ENCODE measurements at regions not wholly inside any gene's neighbourhood (a gene's known extent, or its start where the extent isn't known, plus 50 kb on each side); places are given as distances from the start of the nearest gene placed in this dataset.

GRCh38 chr2:6564326-6564725, 301.4 kb downstream of the CMPK2 start:
- no peaks in the 10 kb centered on the region for H3K9me3 ChIP-seq (ENCODE audit: control insufficient read depth in 3 of 3, low read length in 3 of 3)
- no peaks in the 10 kb centered on the region for H3K36me3 ChIP-seq (ENCODE audit: control insufficient read depth in 3 of 3, insufficient read depth in 3 of 3, low read length in 3 of 3)
- no peaks in the 10 kb centered on the region for H3K4me1 ChIP-seq (ENCODE audit: control insufficient read depth in 3 of 3, insufficient read depth in 3 of 3, low read length in 3 of 3)
- no peak overlapping the region for H3K9ac ChIP-seq (ENCODE audit: low read depth in 1 of 3, low read length in 3 of 3)
- H3K4me3 ChIP-seq (ENCODE audit: low read length in 3 of 3) = no peak overlapping the region
- no peak overlapping the region for H3K27ac ChIP-seq (ENCODE audit: low read depth, low read length)
- H3K27me3 ChIP-seq (ENCODE audit: control insufficient read depth in 3 of 3, insufficient read depth in 3 of 3, low read length in 3 of 3) = no peaks in the 10 kb centered on the region

DNA sequence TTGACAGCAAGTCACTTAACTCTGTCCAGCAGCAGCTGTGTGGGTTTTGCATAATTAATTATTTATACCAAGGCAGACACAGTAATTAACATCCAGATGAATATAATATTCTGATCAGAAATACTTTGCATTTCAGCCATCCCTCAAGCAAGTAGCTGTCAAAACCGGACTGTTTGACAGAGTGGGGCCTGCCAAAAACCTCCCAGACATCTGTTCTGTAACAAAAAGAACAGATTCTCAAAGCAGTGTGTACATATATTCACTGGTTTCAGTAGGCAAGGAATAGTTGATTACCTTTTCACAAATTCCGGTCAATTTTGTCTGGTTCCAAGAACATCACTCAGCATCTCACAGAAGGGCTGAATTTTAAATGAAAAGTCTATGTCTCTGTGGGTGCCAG, 291.6 kb downstream of the CMPK2 start:
- H3K9me3 ChIP-seq (ENCODE audit: control insufficient read depth in 3 of 3, low read length in 3 of 3) = no peaks in the 10 kb centered on the region
- no peak overlapping the region for H3K27ac ChIP-seq (ENCODE audit: low read depth, low read length)
- no peaks in the 10 kb centered on the region for H3K27me3 ChIP-seq (ENCODE audit: control insufficient read depth in 3 of 3, insufficient read depth in 3 of 3, low read length in 3 of 3)
- no peaks in the 10 kb centered on the region for H3K36me3 ChIP-seq (ENCODE audit: control insufficient read depth in 3 of 3, insufficient read depth in 3 of 3, low read length in 3 of 3)
- no peak overlapping the region for H3K9ac ChIP-seq (ENCODE audit: low read depth in 1 of 3, low read length in 3 of 3)
- no peak overlapping the region for H3K4me3 ChIP-seq (ENCODE audit: low read length in 3 of 3)
- H3K4me1 ChIP-seq (ENCODE audit: control insufficient read depth in 3 of 3, insufficient read depth in 3 of 3, low read length in 3 of 3) = no peaks in the 10 kb centered on the region

DNA sequence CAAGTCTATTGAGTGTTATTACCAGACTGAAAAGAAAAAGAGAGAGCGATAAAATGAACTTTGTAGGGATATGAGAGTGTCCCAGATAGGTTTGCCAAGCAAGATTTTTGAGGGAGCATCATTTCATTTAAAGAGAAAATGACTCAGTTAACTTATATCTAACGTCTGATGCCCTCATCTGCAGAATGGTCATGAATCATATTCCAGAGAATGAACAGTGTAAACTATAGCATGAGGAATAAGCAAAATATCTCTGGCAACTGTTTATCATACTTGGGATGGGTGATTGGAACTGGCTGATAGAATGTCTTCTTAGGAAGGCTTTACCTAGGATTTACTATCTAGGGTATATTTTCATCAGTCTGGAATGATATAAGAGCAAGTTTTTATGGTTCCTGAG, 289.4 kb downstream of the CMPK2 start:
- no peaks in the 10 kb centered on the region for H3K27me3 ChIP-seq (ENCODE audit: control insufficient read depth in 3 of 3, insufficient read depth in 3 of 3, low read length in 3 of 3)
- H3K9ac ChIP-seq (ENCODE audit: low read depth in 1 of 3, low read length in 3 of 3) = no peak overlapping the region
- no peaks in the 10 kb centered on the region for H3K4me1 ChIP-seq (ENCODE audit: control insufficient read depth in 3 of 3, insufficient read depth in 3 of 3, low read length in 3 of 3)
- no peak overlapping the region for H3K4me3 ChIP-seq (ENCODE audit: low read length in 3 of 3)
- H3K27ac ChIP-seq (ENCODE audit: low read depth, low read length) = no peak overlapping the region
- no peaks in the 10 kb centered on the region for H3K9me3 ChIP-seq (ENCODE audit: control insufficient read depth in 3 of 3, low read length in 3 of 3)
- no peaks in the 10 kb centered on the region for H3K36me3 ChIP-seq (ENCODE audit: control insufficient read depth in 3 of 3, insufficient read depth in 3 of 3, low read length in 3 of 3)

DNA sequence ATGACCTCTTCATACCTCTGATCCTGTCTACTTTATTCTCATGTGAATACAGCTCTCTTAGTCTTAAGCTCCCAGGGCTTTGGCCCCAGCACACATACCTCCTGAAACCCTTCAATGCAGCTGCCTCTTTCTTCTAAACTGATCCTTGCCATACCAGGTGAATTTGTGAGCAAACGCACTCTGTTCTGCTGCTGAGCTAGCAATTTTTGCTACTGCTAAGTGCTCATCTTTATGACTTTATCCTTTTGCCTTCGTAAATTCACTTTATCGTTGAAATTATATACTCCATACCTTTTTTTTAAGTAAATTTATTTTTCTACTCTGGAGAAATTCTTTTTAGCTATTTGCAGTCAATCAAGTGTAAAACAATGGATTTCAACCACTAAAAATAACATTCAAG, 287.7 kb downstream of the CMPK2 start:
- Histone ChIP-seq H3K9me3 (ENCODE audit: control insufficient read depth in 3 of 3, low read length in 3 of 3) (no peaks in the 10 kb centered on the region), H3K9ac (ENCODE audit: low read depth in 1 of 3, low read length in 3 of 3) (no peak overlapping the region), H3K4me1 (ENCODE audit: control insufficient read depth in 3 of 3, insufficient read depth in 3 of 3, low read length in 3 of 3) (no peaks in the 10 kb centered on the region), H3K36me3 (ENCODE audit: control insufficient read depth in 3 of 3, insufficient read depth in 3 of 3, low read length in 3 of 3) (no peaks in the 10 kb centered on the region), H3K27ac (ENCODE audit: low read depth, low read length) (no peak overlapping the region), H3K4me3 (ENCODE audit: low read length in 3 of 3) (no peak overlapping the region), H3K27me3 (ENCODE audit: control insufficient read depth in 3 of 3, insufficient read depth in 3 of 3, low read length in 3 of 3) (no peaks in the 10 kb centered on the region)

- Histone ChIP-seq H3K4me3 (ENCODE audit: low read length in 3 of 3) (no peak overlapping the region), H3K4me1 (ENCODE audit: control insufficient read depth in 3 of 3, insufficient read depth in 3 of 3, low read length in 3 of 3) (no peaks in the 10 kb centered on the region), H3K9me3 (ENCODE audit: control insufficient read depth in 3 of 3, low read length in 3 of 3) (no peaks in the 10 kb centered on the region), H3K27ac (ENCODE audit: low read depth, low read length) (no peak overlapping the region), H3K9ac (ENCODE audit: low read depth in 1 of 3, low read length in 3 of 3) (no peak overlapping the region), H3K27me3 (ENCODE audit: control insufficient read depth in 3 of 3, insufficient read depth in 3 of 3, low read length in 3 of 3) (no peaks in the 10 kb centered on the region), H3K36me3 (ENCODE audit: control insufficient read depth in 3 of 3, insufficient read depth in 3 of 3, low read length in 3 of 3) (no peaks in the 10 kb centered on the region)
Observed at GRCh38 chr2:6578416-6578815, 287.3 kb downstream of the CMPK2 start.

- H3K27ac ChIP-seq (ENCODE audit: low read depth, low read length) = no peak overlapping the region
- H3K9me3 ChIP-seq (ENCODE audit: control insufficient read depth in 3 of 3, low read length in 3 of 3) = no peaks in the 10 kb centered on the region
- no peaks in the 10 kb centered on the region for H3K36me3 ChIP-seq (ENCODE audit: control insufficient read depth in 3 of 3, insufficient read depth in 3 of 3, low read length in 3 of 3)
- no peaks in the 10 kb centered on the region for H3K4me1 ChIP-seq (ENCODE audit: control insufficient read depth in 3 of 3, insufficient read depth in 3 of 3, low read length in 3 of 3)
- H3K9ac ChIP-seq (ENCODE audit: low read depth in 1 of 3, low read length in 3 of 3) = no peak overlapping the region
- H3K4me3 ChIP-seq (ENCODE audit: low read length in 3 of 3) = no peak overlapping the region
- no peaks in the 10 kb centered on the region for H3K27me3 ChIP-seq (ENCODE audit: control insufficient read depth in 3 of 3, insufficient read depth in 3 of 3, low read length in 3 of 3)
Observed at GRCh38 chr2:6579281-6579680, 286.4 kb downstream of the CMPK2 start.

- no peaks in the 10 kb centered on the region for H3K27me3 ChIP-seq (ENCODE audit: control insufficient read depth in 3 of 3, insufficient read depth in 3 of 3, low read length in 3 of 3)
- no peaks in the 10 kb centered on the region for H3K4me1 ChIP-seq (ENCODE audit: control insufficient read depth in 3 of 3, insufficient read depth in 3 of 3, low read length in 3 of 3)
- H3K4me3 ChIP-seq (ENCODE audit: low read length in 3 of 3) = no peak overlapping the region
- no peak overlapping the region for H3K27ac ChIP-seq (ENCODE audit: low read depth, low read length)
- H3K9ac ChIP-seq (ENCODE audit: low read depth in 1 of 3, low read length in 3 of 3) = no peak overlapping the region
- H3K36me3 ChIP-seq (ENCODE audit: control insufficient read depth in 3 of 3, insufficient read depth in 3 of 3, low read length in 3 of 3) = no peaks in the 10 kb centered on the region
- no peaks in the 10 kb centered on the region for H3K9me3 ChIP-seq (ENCODE audit: control insufficient read depth in 3 of 3, low read length in 3 of 3)
Observed at GRCh38 chr2:6580982-6581381, 284.7 kb downstream of the CMPK2 start.

- H3K4me1 ChIP-seq (ENCODE audit: control insufficient read depth in 3 of 3, insufficient read depth in 3 of 3, low read length in 3 of 3) = no peaks in the 10 kb centered on the region
- no peak overlapping the region for H3K4me3 ChIP-seq (ENCODE audit: low read length in 3 of 3)
- H3K9me3 ChIP-seq (ENCODE audit: control insufficient read depth in 3 of 3, low read length in 3 of 3) = peaks cover 0 to 2% (median 0%) of the 10 kb centered on the region in 3 donors
- H3K9ac ChIP-seq (ENCODE audit: low read depth in 1 of 3, low read length in 3 of 3) = no peak overlapping the region
- H3K27ac ChIP-seq (ENCODE audit: low read depth, low read length) = no peak overlapping the region
- H3K36me3 ChIP-seq (ENCODE audit: control insufficient read depth in 3 of 3, insufficient read depth in 3 of 3, low read length in 3 of 3) = no peaks in the 10 kb centered on the region
- no peaks in the 10 kb centered on the region for H3K27me3 ChIP-seq (ENCODE audit: control insufficient read depth in 3 of 3, insufficient read depth in 3 of 3, low read length in 3 of 3)
Observed at GRCh38 chr2:6589150-6589549, 276.6 kb downstream of the CMPK2 start.

GRCh38 chr2:6590442-6590841, 275.3 kb downstream of the CMPK2 start:
- Histone ChIP-seq H3K9ac (ENCODE audit: low read depth in 1 of 3, low read length in 3 of 3) (no peak overlapping the region), H3K4me3 (ENCODE audit: low read length in 3 of 3) (no peak overlapping the region), H3K27me3 (ENCODE audit: control insufficient read depth in 3 of 3, insufficient read depth in 3 of 3, low read length in 3 of 3) (no peaks in the 10 kb centered on the region), H3K4me1 (ENCODE audit: control insufficient read depth in 3 of 3, insufficient read depth in 3 of 3, low read length in 3 of 3) (no peaks in the 10 kb centered on the region), H3K27ac (ENCODE audit: low read depth, low read length) (no peak overlapping the region), H3K36me3 (ENCODE audit: control insufficient read depth in 3 of 3, insufficient read depth in 3 of 3, low read length in 3 of 3) (no peaks in the 10 kb centered on the region), H3K9me3 (ENCODE audit: control insufficient read depth in 3 of 3, low read length in 3 of 3) (peaks cover 0 to 2% (median 0%) of the 10 kb centered on the region in 3 donors)

GRCh38 chr2:6602471-6602870, 263.2 kb downstream of the CMPK2 start:
- H3K4me3 ChIP-seq (ENCODE audit: low read length in 3 of 3) = no peak overlapping the region
- no peaks in the 10 kb centered on the region for H3K36me3 ChIP-seq (ENCODE audit: control insufficient read depth in 3 of 3, insufficient read depth in 3 of 3, low read length in 3 of 3)
- no peaks in the 10 kb centered on the region for H3K27me3 ChIP-seq (ENCODE audit: control insufficient read depth in 3 of 3, insufficient read depth in 3 of 3, low read length in 3 of 3)
- no peaks in the 10 kb centered on the region for H3K9me3 ChIP-seq (ENCODE audit: control insufficient read depth in 3 of 3, low read length in 3 of 3)
- no peak overlapping the region for H3K27ac ChIP-seq (ENCODE audit: low read depth, low read length)
- no peak overlapping the region for H3K9ac ChIP-seq (ENCODE audit: low read depth in 1 of 3, low read length in 3 of 3)
- H3K4me1 ChIP-seq (ENCODE audit: control insufficient read depth in 3 of 3, insufficient read depth in 3 of 3, low read length in 3 of 3) = no peaks in the 10 kb centered on the region

Data from skeletal muscle tissue (tissue), 3 donors.